Dermis blood vessel endothelial cell (primary cell): ENCODE measurements at regions not wholly inside any gene's neighbourhood (a gene's known extent, or its start where the extent isn't known, plus 50 kb on each side); places are given as distances from the start of the nearest gene placed in this dataset.

Experiments used
- DNase-seq: peaks from one replicate; pipeline ENCODE4 v3.0.0; 2010

DNA sequence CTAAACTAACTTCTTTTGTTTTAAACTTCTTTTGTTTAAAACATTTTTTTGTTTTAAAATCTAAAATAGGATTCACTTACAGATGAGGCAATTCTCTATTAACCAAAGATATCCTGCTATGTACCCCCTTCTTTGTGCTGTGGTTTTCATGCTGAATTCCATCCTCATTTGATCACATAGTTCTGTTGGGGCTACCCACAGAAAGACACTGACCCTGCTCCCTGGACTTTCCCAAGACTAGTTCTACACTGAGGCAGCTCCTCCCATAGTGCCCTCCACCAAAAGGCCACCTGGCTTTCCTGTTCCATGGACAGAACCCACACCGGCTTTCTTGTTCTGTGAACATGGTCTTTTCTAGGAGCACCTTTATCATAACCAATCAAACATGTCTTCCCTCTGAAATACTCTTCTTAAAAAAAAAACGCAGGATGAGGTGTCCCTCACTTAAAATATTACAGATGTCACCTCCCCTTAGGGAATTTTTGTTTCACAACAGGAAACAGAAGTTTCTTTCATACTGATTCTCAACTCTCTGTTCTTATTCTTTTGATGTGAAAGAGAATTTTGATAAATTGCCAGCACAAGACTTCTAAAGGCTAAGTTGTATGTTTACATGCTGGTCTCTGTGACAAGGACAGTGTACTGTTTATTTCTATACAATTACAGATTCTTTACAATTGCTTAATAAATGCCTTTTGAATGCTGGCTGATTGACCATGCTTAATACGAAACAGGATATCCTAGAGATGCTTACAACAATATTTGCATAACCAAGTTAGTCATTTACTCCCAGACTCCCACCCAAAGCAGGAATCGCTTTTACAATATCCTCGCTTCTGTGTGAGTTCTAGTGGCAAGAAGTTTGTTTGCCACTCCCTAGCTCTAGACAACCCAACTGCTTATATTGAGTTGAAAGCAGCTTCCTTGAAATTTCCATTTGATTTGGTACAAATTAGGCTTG is 300.4 kb downstream of the DTWD2 start:
- DNase-seq: no peak

DNA sequence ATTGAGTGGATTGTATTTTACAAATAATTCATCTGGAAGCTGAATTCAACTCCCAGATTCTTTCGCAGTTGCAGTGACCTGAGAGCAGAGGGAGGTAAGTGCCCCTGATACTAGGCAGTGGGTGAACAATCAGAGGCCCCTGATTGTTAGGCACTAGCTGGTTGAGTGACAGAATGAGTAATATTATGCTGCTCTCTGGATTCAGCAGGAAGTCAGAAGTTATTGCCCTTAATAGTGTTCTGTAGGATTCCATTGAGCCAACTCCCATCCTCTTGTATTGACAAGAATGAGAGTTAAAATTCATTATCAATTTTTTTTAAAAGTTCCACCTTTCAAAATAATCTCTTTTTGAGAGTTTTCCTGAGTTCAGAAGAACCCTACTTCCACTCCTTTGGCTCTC is 301.2 kb downstream of the DTWD2 start:
- no peak for DNase-seq

DNA sequence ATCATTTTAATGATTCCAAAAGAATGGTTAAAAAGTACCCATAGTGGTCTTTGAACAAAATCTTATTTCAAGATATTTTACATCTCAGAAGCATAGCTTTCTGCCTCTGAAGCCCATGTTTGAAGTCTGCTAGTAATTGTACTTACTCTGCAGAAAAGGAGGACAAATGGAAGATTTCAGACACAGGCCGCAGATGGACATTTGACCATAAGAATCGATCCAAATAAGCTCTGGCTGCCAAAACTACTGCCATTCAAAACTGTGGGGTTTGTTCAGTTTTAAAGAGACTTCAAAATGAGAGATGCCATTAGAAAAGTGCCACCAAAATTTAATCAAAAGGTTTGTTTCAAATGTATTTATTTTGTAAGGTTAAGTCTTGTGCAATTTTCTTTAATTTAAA is 306.7 kb downstream of the DTWD2 start:
- no peak for DNase-seq

DNA sequence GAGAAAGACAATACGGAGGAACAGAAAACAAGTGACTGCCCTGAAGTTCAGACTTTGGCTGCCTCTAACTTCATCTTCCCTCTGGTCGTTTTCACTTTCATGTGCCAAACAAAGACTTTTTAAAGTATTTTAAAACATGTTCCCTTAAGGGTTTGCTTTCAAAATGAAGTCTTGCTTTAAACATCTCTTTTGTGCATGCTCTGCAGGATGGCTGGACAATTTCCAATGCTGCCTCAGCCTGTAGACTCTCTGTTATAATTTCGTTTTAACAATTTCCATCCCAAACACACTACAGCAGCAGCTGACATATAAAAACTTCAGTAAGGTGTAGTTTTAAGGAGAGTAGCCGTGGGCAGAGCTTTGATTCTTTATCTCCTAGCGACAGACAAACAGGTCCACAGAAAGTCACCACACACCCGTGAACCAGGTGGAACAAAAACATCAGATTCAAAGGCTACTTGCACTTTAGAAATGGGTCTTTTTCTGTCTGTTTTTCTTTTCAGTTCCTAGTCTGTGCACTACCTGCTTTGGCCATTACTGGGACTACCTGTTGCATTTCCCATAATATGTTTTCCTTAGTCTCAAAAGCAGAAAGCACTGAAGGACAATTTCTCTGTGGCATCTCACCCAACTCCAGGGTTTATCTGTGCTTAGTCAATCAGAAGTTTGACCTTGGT is 308.9 kb downstream of the DTWD2 start:
- DNase-seq: no peak

DNA sequence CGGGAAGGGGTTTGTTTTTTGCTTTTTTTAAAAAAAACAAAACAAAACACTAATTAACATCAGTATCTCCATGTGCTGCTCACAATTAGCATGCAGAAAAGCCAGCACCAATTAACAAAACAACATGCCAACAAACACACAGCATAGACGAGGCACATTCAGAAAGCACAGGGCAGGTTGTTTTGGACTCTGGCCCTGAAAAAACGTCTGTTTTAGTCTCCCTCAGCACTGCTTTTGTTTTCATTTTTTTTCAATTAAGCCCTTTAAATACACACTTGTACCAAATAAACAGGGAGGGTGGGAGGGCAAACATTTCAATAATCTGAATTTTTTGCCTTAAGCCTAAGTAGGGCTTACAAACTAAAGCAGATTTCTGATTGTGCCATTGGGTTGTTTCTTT is 309.6 kb downstream of the DTWD2 start:
- no peak for DNase-seq

- DNase-seq: no peak
Measured at GRCh38 chr5:118675247-118675646, 313.1 kb downstream of the DTWD2 start.

DNA sequence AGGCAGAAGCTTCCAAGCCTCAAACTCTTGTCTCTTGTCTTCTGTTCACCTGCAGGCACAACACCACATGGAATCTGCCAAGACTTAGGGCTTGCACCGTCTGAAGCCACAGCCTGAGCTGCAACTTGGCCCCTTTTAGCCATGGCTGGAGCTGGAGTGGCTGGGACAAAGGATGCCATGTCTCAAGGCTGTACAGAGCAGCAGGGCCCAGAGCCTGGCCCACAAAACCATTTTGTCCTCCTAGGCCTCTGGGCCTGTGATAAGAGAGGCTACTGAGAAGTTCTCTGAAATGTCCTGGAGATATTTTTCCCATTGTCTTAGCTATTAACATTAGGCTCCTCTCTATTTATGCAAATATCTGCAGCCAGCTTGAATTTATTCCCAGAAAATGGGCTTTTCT is 330.8 kb downstream of the DTWD2 start:
- no peak for DNase-seq

DNA sequence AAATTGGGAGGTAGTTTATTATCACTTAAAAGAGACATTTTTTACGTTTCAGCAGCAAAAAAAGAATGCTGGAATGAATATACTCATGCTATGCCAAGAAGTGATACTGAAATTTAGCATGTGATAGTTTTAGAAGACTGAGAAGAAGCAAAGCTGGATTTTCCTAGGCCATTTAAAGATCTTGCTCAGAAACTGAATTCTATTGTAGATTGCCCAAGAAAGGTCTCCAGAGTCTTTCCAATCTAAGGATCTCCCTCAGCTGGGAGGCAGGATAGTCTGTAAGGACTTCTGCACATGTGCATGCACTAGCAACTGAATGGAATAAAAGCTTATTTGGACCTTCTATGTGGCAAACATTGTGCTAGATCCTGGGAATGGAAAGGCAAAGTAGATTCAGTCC is 334.5 kb downstream of the DTWD2 start:
- DNase-seq: no peak

- no peak for DNase-seq
Measured at GRCh38 chr5:118653183-118653582, 335.2 kb downstream of the DTWD2 start.

DNA sequence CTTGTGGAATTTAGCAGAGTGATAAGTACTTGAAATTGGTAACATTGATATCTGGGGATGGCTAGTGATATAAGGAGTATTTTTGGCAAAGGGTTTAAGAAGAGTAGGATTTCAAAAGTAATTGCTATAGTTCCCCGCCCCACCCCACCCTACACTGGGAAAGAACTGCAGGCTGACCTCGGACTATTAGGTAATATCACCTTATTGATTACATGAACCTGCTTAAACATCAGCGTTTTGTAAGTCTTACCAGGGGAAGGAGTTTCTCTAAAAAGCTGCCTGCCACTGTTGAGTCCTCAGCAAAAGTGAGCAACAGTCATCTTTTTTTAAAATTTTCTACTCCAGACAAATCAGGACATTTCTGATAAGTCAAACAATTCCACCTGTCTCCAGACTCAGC is 337.3 kb downstream of the DTWD2 start:
- DNase-seq: no peak

GRCh38 chr5:118647587-118647986 is 340.8 kb downstream of the DTWD2 start:
- no peak for DNase-seq

DNA sequence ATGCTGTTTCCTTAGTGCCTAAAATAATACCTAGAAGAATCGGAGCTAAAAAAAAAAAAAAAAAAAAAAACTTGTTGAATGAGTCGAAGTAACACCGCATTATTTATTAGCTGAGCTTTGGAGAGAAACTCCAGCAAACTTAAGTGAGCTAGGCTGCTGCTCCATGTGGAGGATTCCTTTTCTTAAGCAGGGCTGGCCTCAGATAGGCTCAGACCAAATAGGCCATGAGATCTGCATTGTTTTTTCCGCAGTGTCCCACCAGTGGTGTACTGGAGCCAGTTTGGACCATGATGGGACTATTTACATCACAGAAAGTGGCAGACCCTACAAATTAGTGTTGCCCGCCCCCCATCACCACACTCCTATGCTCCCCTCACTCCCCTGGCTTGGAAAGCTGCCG is 341.4 kb downstream of the DTWD2 start:
- no peak for DNase-seq

DNA sequence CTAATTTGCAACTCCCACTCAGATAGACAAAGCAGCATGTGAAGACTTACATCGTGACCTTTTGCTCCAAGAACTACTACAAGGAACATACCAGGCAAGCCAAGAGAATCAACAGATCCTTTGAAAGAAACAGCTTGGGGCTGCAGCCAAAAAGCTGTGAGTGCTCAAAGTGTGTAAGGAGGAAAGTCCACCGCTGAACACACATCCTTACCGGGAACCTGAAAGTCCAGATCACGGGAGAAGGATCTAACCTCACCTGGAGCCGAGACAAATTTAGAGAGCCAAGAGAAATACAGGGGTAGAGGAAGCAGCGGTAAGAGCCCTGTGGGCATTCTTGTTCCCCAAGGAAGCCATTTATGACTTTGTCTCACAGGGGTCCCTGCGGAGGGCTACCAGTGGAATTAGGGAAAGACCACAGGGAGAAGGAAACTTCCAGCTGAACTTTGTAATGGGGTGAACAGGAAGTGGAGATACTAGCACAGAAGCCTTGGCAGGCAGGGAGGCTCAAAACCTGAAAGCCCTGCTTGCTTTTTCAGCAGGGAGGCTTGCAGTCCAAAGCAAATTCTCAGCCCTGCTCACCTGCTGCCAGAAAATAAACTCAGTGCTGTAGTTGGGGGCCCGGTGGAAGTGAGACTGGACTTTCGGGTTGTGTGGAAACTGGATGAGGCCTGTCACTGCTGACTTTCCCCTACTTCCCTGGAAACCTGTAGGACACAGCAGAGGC is 350.2 kb downstream of the DTWD2 start:
- DNase-seq: no peak

- no peak for DNase-seq
Measured at GRCh38 chr5:118628660-118629354, 359.5 kb downstream of the DTWD2 start.

GRCh38 chr5:118620233-118620632 is 368.1 kb downstream of the DTWD2 start:
- no peak for DNase-seq

DNA sequence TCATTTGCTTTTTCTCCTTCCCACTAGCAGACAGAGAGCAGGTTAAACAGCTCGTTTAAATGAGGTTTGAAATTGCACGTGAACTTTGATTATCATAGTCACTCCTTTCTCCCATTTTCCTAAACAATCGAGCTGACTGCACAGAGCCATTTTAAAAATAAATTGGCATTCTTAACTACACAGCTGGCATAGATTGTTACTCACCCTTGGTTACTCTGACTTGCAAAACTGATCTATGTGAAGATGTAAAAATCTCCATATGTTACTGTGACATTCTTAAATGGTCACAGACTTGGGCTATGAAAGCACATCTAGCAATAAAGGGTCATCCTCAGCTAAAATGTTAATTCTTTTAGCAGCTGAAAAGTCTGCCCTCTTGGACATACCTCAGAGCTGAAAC is 368.5 kb downstream of the DTWD2 start:
- DNase-seq: no peak

DNA sequence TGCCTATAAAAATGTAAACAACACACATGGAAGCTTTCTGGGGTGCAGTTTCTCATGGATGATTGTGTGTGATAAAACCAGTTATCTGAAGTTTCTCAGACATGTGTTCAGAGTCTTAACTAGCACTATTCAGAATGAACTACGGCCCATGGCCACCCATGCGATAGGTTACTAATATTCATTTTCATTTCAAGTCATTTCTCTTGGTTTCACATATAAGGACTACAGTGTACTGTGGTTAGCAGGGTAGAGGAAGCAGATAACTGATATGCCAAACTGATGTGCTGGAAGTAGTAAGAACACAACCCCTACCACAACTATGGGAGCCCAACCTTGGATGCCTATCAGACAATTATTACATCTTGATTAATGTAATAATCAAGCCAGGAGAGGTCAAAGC is 372.1 kb downstream of the DTWD2 start:
- no peak for DNase-seq

- no peak for DNase-seq
Measured at GRCh38 chr5:118614731-118615456, 373.5 kb downstream of the DTWD2 start.

GRCh38 chr5:118611332-118611945 is 376.9 kb downstream of the DTWD2 start:
- no peak for DNase-seq

DNA sequence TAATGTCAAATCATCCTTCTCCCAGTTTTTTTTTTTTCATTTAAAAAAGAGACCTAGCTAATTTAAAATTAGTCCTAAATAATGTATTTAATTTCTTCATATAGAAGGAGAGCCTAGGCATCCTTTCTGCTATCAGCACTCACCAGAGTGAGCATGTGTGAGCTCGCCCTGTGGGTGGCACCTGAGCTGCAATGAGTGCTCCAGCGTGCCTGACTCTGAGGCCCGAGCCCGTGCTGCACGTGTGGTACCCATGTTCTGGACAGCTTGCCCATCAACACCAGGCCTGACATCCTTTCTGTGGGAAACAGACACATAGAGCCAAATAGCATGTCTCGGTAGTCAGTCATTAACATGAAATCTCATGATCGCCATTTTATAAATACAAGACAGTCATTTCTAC is 381.4 kb downstream of the DTWD2 start:
- DNase-seq: no peak

DNA sequence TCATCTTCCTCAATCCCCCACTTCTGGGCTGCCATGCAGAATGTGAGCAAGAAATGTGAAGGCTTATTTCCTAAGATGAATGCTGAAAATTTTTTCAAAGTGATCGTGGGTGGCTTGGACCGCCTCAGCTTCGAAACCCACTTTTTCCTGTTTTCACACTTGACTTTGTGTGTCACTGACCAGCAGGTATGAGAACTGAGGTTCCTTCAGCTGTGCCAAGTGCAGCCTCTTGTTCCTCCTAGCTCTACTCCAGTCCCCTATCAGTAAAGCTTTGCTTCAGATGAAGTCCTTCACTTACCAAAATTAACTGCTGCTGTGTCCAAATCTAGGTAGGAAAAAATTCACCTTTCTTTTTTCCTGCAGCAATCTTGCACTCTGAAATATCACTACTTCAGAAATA is 382.6 kb downstream of the DTWD2 start:
- no peak for DNase-seq

- no peak for DNase-seq
Measured at GRCh38 chr5:118604106-118604505, 384.2 kb downstream of the DTWD2 start.
